Left hindlimb (tissue), 1 donor: ENCODE measurements at regions not wholly inside any gene's neighbourhood (a gene's known extent, or its start where the extent isn't known, plus 50 kb on each side); places are given as distances from the start of the nearest gene placed in this dataset.

Experiments used
- DNase-seq: peaks from one replicate; pipeline ENCODE4 v3.0.0-alpha.2; 2018

DNA sequence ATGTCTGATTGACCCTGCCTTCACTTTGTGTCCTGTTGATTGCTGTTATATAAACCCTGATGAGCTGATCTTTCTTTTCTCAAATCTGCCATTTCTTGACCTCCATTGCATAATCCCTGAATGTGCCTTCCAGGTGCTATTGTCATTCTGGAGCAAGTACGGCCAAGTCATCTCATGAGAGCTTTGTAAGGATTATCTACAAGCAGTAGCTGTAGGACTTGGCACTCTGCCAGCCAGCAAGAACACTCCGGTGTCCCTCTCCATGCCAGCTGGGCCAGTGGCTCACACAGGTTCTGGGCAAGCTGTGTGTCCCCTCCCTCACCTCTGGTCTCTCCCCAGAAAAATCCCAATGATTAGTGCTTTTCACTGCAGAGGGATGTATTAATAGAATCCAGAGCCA, 348.1 kb downstream of the FOXO1 start:
- DNase-seq: no peak

DNA sequence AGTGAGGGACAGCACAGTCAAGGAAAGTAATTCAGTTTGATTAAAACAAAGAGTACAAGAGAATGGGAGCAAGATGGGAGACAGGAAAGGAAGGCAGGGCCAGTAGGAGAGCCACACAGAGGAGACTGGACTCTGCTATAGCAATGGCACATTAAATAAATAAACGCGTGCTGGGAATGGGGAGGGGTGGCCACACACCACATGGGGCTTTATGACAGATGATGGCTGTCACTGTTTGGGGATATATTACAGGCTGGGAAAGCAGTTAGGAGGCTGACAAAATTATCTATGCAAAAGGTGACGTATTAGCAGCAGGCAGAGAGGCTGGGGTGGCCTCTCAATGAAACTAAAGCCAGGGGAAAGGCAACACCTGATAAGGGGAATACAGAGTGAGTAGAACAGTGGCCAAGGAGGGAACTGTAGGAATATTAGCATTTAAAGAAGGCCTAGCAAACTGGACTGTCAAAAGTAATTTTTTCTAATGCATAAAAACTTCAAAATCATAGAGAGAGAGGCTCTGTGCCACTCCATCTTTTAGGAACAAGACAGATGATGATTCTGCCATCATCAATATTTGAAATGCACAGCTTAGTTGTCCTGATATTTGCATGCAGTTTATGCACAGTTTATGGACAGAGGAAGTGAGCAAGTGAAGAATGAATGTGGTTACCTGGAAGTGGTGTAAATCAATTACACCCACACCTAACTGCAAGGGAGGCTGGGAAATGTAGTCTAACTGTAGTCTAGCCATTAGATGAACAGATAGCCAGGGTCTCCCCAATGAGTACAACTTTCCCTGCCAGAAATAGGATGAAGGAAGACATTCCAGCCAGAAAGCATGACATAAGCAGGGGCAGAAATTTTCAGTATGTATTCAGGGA, 346.5 kb downstream of the FOXO1 start:
- no peak for DNase-seq

DNA sequence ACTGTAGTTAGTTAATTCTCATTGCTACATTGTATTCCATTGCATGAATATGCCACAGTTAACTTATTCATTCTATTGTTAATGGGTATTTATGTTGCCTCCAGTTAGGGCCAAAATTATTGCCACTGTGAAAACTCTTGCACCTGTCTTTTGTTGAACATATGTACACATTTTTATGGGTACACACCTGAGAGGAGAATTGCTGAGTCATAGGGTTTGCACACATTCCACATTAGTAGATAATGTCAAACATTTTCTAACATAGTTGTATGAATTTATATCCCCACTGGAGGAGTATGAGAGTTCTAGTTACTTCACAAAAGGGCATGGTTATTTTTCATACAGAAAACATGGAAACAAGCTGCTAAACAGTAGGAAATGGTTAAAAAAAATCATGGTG, 338.4 kb downstream of the FOXO1 start:
- no peak for DNase-seq

DNA sequence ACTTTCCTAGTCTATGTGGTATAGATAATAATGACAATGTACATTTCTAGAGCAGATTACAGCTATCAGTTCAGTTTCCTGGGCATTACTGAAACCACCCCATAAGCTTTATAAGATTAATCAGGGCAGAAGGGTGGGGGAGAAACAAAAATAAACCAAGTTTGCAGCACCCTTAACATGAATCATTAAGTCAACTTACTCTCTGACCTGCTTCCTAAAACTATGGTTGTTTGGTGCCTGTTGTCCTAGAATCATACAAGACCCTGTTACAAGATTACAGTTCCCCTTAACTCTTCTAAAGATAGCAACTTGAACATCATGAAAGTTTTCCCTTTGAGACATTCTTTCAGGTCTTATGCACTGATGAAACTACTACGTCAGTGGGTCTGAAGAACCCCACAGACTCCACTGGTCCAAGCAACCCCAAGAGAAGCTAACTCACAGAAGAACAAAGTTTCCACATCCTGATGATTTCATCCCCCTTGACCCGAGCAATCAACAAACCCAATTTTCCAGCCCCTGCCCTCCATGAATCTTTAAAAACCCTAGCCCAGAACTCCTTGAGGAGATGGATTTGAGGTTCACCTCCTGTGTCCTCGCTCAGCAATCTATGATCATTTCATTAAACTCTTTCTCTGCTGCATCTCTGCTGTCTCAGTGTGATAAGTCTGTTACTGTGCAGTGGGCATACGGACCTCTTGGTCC, 336.5 kb downstream of the FOXO1 start:
- DNase-seq: no peak

DNA sequence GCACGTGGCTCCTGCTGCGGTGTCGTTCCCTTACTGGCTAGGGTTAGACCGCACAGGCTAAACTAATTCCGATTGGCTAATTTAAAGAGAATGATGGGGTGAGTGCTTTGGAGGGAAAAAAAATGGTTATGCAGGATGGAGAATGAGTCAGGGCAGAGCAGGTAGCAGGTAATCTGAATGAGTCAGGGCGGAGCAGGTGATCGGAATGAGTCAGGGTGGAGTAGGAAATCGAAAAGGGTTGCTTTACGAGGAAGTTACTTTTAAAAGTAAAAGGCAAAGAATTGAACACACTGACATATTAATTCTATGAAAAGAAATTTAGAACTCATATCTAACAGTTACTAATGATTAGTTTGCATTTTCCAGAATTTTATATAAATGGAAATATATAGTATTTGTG, 335.5 kb downstream of the FOXO1 start:
- no peak for DNase-seq

DNA sequence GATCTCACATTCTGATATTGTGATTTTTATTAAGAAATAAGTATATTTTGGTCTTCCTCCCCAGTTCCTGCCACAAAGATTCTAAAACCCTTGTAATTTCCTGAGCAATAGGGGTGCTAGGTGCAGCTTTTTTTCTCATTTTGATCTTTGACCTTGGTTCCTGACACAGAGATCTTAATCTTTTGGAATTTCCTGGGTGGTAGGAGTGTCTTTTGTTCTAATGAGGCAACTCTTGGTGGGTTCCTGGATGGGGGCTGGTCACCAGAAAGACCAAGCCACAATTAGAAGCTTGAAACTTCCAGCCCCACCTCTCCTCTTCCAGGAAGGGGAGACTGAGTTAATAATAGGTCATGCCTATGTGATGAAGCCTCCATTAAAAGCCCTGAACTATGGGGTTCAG, 334.6 kb downstream of the FOXO1 start:
- DNase-seq: no peak

DNA sequence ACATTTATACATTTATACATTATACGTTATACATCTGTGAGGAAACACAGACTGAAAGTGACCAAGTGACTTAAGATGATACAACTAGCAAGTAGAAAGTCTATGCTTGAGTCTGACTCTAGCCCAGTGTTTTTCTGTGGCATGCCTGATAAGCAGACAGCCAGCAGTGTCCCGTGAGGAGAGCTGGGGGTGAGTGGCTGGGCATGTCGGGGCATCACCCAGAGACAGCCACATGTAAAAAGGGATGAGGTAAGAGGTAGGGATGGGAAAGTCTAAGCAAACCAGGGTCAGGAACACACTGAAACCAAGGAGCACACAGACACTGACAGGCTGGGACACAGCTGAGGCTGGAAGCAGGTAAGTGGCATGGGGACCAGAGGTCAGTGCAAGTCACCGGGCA, 333.2 kb downstream of the FOXO1 start:
- no peak for DNase-seq

DNA sequence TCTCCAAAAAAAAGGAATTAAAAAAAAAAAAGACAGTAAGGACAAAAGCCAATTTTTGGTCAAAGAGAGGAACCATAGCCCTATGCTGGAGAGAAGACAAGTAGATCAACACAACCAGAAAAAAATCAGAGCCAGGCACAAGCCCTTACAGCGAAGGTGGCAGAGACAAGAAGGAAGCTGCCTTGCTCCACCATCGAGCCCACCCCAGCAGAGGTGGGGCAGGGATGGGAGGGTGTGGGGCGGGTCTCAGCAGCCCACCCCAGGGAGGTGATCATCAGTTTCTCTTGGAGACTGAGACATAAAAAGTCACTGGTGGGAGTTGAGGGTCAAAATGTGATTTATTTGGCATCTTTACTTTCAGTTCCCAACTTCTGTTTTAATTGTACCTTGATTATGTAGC, 332.4 kb downstream of the FOXO1 start:
- DNase-seq: no peak

DNA sequence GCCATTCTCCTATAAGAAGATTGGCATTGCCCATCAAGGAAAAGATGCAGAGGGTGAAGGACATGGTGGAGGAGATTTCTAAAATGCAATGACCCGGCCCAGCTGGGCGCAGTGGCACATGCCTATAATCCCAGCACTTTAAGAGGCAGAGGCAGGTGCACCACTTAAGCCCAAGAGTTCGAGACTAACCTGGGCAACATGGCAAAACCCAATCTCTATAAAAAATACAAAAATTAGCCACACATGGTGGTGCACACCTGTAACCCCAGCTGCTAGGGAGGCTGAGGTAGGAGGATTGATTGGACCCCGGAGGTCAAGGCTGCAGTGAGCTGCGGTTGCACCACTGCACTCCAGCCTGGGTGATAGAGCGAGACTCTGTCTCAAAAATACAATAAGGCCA, 331.8 kb downstream of the FOXO1 start:
- DNase-seq: no peak

DNA sequence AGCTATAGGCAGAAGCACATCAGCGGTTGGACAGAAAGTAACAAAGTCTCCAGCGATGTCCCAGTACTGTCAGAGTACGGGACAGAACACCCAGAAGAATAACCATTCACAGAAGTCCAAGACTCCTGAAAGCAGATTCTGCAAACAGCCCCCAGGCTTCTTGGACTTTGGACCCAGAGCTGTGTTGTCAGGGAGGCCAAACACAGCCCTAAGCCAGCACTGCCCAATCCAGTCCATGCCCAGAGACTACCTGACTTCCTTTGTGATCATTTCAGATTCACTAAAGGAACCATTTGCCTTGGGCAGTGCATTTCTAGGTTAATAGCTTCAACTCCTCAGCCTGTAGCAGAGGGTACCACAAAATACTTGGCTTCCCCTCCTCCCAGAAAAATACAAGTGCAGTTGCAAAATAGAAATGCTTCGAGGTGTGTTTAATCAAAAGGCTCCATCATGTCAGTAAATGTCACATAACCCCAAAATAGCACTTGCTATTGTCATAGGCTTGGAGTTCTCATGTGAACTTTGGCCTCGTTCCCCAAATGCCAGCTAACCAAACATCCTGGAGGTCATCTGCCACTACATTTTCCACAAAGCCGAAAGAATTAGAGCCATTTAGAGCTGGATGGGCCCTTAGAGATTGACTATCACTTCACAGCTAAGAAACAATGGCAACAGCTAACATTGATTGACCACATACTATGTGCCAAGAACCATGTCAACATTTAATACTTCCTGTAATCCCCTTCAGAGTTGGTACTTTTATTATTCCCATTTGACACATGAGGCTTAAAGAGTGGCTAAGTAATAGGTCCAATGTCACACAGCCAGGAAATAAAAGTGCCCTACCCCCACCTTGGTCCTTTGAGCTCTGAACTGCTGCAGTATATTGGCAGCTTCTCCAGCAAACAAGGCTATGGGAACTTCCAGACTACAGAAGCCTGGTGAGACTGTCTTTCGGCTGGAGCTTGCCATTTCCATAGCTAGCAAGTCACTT, 329.9 kb downstream of the FOXO1 start:
- DNase-seq: no peak

DNA sequence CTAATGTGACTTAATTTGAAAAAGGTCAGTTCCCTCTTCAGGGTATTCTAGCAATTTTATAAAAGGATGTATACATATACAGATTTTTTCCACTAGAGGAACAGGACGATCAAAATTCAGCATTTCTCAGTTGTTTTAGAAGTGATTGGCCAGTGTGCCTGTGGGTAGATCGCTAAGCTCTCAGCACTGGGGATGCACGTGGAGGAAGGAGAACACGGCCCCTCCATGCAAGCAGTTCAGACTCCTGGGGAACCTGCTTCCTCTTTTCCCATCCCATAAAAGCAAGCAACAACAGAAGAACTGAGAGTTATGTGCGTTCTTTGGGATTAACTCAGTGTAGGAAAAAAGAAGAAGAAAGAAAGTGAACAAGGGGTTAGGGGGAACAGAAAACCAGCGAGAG, 328.8 kb downstream of the FOXO1 start:
- DNase-seq: no peak

DNA sequence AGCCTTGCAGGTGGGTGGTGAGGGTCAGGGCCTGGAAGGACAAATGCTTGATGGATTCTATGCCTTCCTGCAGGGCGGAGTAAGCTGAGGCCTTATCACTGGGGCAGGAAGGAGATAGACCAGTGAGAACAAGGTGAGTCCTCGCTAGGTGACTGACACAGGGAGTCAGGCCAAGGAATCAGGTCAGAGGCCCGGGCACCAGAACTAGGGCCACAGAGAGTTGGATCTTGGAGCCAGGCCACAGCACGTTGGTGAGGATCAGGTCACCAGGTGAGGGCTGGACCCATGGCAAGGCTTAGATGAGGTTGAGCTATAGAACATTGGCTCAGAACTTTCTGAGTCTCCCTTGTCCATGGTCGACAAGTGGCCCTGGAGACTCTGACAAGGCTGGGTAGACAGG, 328.2 kb downstream of the FOXO1 start:
- no peak for DNase-seq

DNA sequence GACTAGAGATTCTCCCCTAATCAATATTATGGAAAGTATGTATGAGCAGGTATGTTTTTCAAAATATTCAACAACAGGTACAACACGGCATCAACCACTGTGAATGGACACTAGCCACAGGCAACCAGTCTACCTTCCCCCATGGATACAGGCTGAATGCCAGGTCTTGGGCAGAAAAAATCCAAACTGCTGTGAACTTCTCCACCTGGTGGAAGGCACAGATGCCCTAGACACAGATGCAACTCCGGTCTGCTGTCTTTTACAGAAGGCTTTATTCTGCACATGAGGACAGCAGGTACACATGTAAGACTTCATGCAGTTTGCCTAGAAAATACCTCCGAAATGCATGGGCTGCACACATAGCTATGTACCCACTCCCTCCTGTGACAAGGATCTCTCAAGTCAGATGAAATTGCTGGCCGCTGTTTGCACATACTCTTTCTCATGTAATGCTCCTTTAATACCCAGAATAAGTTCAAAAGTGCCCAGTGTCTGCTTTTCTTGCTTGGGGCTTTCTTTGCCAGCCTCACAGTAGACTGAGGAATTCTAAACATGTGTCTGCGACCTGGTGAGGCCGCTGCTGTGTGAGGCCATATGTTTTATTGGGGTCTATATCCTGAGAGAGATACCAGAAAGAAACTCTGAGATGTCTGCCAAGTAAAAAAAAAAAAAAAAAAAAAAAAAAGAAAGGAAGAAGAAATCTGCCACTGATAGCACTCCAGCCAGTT, 325.9 kb downstream of the FOXO1 start:
- no peak for DNase-seq

DNA sequence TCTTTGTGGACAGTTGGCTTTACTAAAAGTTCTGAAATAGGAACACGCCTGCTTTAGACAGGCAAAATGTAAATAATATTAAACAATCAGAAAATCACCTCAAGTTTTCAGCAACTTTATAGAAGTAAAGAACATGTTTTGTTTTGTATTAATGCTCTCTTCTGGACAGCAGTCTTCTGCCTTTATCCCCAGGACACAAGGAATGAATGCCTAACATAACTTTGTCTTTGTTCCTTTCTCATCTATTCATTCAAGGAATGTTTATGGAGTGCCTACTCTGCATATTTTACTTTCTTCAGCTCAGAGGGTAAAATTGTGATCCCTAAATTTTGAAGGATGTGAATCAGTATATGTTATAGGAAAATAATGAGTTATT, 325.4 kb downstream of the FOXO1 start:
- no peak for DNase-seq

DNA sequence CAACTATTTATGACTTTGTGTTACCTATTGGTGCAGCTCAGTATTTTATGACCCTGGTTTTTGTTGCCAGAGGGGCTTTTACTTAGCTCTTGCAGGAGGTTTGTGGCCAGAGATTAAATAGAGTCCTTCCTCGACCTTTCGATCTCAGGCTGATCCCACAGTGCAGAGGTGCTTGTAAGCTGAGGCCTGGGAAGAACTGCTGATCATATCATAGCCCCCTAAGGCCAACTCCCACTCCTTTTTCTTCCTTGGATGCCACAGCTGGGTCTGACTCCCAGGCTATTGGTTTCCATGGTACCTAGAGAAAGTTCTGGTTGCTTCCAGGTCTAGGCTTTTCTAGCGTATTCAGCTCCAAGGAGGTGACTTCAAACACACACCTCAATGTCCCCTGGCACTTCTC, 324.9 kb downstream of the FOXO1 start:
- no peak for DNase-seq

DNA sequence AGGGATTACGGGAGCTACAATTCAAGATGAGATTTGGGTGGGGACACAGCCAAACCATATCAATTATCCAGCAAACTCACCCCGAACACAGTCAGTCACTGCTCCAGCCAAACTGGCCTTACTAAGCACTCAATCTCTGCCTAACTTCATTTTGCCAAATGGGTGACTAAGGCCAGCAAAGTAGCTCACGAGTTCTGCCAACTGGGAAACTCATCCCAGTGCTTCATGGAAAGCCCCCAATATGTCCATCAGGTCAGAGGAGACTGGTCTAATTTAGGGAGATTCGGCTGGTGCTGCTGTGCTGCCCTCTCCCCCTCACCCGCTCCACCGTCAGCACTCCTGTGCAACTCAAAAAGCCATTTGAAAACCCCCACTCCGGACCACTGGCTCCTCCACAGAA, 324.0 kb downstream of the FOXO1 start:
- DNase-seq: no peak

DNA sequence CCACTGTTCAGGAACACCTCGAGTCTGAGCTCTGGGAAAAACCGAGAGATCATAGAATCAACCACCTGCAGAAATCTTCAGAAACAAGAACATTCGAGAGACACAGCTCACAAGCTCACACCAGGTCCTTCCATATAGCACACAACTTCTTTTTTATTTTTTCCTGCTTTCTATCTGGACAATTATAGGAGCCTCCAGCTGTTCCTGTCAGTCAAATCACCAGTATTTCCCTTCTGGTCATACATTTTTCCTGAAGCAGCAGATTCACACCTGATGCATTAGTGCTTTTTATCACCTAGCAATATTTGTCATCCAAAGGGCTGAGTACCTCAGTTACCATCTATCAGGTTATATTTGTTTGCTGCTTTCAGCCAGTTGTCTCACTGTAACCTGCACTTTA, 323.5 kb downstream of the FOXO1 start:
- no peak for DNase-seq

DNA sequence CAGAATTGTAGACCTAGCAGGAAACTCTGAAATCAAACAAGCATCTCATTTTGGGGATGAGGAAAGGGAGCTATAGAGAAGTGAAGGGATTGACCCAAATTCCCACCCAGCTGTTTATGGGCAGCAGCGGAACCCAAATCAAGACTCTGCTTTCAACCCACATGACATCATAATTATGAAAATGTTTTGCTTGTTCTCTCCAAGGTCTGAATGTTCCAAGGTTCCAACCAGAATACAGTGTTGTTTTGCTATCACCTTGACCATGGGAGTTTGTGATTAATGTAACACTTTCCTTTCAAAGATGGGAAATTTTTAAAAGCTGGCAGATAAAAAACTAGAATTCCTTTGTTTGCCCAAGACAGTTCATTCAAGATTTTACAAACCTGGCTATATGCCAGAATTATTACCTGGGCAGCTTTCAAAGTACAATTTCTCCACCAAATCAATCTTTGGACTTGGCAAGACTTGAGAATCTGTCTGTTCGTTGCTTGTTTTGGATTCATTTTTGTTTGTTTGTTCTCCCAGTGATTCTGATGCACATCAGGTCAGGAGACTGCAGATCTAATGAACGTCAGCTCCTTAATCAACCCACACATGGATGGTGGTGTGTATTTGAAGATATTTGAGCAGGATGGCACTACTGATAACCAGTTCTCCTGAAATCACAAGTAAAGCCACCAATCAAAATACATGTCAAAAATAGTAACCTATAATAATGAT, 322.7 kb downstream of the FOXO1 start:
- no peak for DNase-seq

DNA sequence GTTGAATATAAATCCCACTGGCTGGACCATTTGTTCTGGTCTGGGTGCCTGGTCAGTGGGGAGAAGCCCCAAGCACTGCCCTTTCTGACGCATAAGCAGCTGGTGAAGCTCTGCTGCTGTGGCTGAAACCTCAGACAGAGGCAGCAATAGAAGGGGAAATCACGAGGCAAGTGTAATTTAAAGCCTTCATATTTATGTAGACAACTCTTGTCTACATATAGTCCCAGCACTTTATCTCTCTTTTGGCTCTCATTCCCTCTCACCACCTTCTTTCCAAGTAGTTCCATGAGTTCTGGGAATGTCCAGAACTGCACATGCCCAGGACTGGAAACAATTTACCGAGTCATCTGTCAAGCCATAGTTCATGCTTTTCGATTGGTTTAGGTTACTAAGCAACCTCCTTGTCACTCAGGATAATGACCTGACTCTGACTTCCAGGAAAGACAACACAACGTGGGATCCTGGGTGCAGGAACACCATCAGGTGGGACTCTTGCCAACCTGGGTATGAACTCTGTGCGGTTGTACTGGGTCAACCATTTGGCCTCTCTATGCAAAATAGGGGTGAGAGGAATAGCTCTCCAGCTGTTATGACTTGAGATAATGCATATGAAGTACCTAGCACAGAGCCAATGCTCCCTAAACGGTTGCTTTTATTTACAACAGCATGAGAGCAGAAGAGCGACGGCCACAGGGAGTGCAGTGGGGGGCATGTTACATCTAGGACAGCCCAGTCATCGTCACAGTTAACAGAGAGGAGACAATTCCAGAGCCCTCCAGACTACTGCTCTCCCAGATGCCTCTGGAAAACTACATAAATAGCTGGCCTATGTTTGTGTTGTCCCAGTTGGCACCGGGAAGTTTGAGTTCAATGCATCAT, 321.9 kb downstream of the FOXO1 start:
- no peak for DNase-seq

DNA sequence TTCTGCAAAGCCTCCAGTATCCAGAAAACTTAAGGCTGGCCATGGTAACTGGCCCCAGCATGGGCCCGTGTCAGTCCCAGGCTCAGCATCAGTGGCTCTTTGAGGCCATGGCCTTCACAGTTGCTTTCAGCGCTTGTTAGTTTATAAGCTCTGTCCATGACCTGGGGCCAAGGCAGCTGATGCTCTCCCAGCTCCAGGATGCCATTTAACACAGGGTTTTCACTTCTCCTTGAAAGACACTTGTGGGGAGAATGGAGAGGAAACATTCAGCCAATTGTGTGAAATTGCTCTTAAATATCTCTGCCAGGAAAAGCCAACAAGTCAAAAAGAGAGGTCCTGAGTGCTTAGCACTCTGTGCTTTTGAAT, 321.3 kb downstream of the FOXO1 start:
- no peak for DNase-seq
